Liver (tissue), 8 donors: ENCODE measurements at regions not wholly inside any gene's neighbourhood (a gene's known extent, or its start where the extent isn't known, plus 50 kb on each side); places are given as distances from the start of the nearest gene placed in this dataset.

Experiments used
- DNase-seq: peaks from one replicate; pipeline ENCODE4 v3.0.0-alpha.2; 2017; ENCODE audit warnings: low spot score
- H3K27ac ChIP-seq, 2 donors: one replicate each; pipeline ENCODE4 v1.7.0; 2013; ENCODE audit warnings: inconsistent platforms in 2 of 2, low read length in 2 of 2, control low read depth in 1 of 2, low read depth in 1 of 2, mild to moderate bottlenecking in 1 of 2
- H3K27me3 ChIP-seq, 4 donors: one replicate each; pipeline versions ENCODE4 v1.6.1 to v1.7.0; 2013; ENCODE audit warnings: low read length in 3 of 4, inconsistent platforms in 1 of 4, mild to moderate bottlenecking in 1 of 4, moderate library complexity in 1 of 4; ENCODE audit not compliant: control insufficient read depth in 4 of 4, insufficient read depth in 4 of 4
- H3K36me3 ChIP-seq, 4 donors: one replicate each; pipeline versions ENCODE4 v1.6.1 to v1.7.0; 2013; ENCODE audit warnings: low read length in 3 of 4, mild to moderate bottlenecking in 3 of 4, low read depth in 1 of 4, moderate library complexity in 1 of 4; ENCODE audit not compliant: control insufficient read depth in 4 of 4, insufficient read depth in 3 of 4
- H3K4me1 ChIP-seq, 4 donors: one replicate each; pipeline versions ENCODE4 v1.6.1 to v1.7.0; 2013; ENCODE audit warnings: low read length in 3 of 4, mild to moderate bottlenecking in 3 of 4, moderate library complexity in 1 of 4; ENCODE audit not compliant: control insufficient read depth in 4 of 4, insufficient read depth in 4 of 4
- H3K4me3 ChIP-seq, 3 donors: one replicate each; pipeline versions ENCODE4 v1.6.1 to v1.7.0; 2013; ENCODE audit warnings: low read length in 3 of 3, control low read depth in 1 of 3, low read depth in 1 of 3, mild to moderate bottlenecking in 1 of 3
- H3K9ac ChIP-seq, 2 donors: one replicate each; pipeline ENCODE4 v1.7.0; 2013; ENCODE audit warnings: low read length in 2 of 2, mild to moderate bottlenecking in 2 of 2, moderate library complexity in 2 of 2, control low read depth in 1 of 2, low read depth in 1 of 2
- H3K9me3 ChIP-seq, 4 donors: one replicate each; pipeline versions ENCODE4 v1.6.1 to v1.7.0; 2013; ENCODE audit warnings: low read length in 3 of 4; ENCODE audit not compliant: control insufficient read depth in 4 of 4
- ATF3 ChIP-seq: IDR thresholded peaks from 2 replicates; pipeline ENCODE4 v1.6.1; 2016; ENCODE audit warnings: antibody characterized with exemption
- CTCF ChIP-seq: fragments of 150-350 bp; IDR thresholded peaks from 2 replicates; pipeline ENCODE4 v1.5.1; 2017; ENCODE audit warnings: improper control_type of control experiment, low read depth, low read length; ENCODE audit not compliant: missing input control
- EGR1 ChIP-seq, 2 donors: IDR thresholded peaks; 2 replicates each; pipeline ENCODE4 v1.6.1; 2016 to 2018; ENCODE audit warnings: antibody characterized with exemption in 2 of 2, low read depth in 2 of 2
- FOXA1 ChIP-seq: IDR thresholded peaks from 2 replicates; pipeline ENCODE4 v1.6.1; 2016; ENCODE audit warnings: antibody characterized with exemption
- FOXA2 ChIP-seq: IDR thresholded peaks from 2 replicates; pipeline ENCODE4 v1.6.1; 2016; ENCODE audit warnings: antibody characterized with exemption
- HNF4A ChIP-seq, 2 donors: conservative IDR thresholded peaks; 2 replicates each; pipeline ENCODE4 v1.6.1; 2016; ENCODE audit warnings: antibody characterized with exemption in 2 of 2, mild to moderate bottlenecking in 2 of 2
- HNF4G ChIP-seq: IDR thresholded peaks from 2 replicates; pipeline ENCODE4 v1.6.1; 2016; ENCODE audit warnings: antibody characterized with exemption
- JUND ChIP-seq, 2 donors: IDR thresholded peaks; 2 replicates each; pipeline ENCODE4 v1.6.1; 2016; ENCODE audit warnings: antibody characterized with exemption in 2 of 2
- MAX ChIP-seq: IDR thresholded peaks from 2 replicates; pipeline ENCODE4 v1.6.1; 2016; ENCODE audit warnings: antibody characterized with exemption
- NR2F2 ChIP-seq: IDR thresholded peaks from 2 replicates; pipeline ENCODE4 v1.6.1; 2016; ENCODE audit warnings: antibody characterized with exemption
- RAD21 ChIP-seq, 2 donors: IDR thresholded peaks; 2 replicates each; pipeline ENCODE4 v1.6.1; 2016; ENCODE audit warnings: antibody characterized with exemption in 2 of 2, mild to moderate bottlenecking in 2 of 2
- REST ChIP-seq: IDR thresholded peaks from 2 replicates; pipeline ENCODE4 v1.6.1; 2016; ENCODE audit warnings: antibody characterized with exemption, mild to moderate bottlenecking
- RXRA ChIP-seq, 2 donors: IDR thresholded peaks; 2 replicates each; pipeline ENCODE4 v1.6.1; 2017 to 2018; ENCODE audit warnings: antibody characterized with exemption in 2 of 2, mild to moderate bottlenecking in 1 of 2
- SP1 ChIP-seq: IDR thresholded peaks from 2 replicates; pipeline ENCODE4 v1.6.1; 2018; ENCODE audit warnings: antibody characterized with exemption, mild to moderate bottlenecking
- TAF1 ChIP-seq: conservative IDR thresholded peaks from 2 replicates; pipeline ENCODE4 v1.6.1; 2016; ENCODE audit warnings: antibody characterized with exemption, mild to moderate bottlenecking
- YY1 ChIP-seq: IDR thresholded peaks from 2 replicates; pipeline ENCODE4 v1.6.1; 2016; ENCODE audit warnings: antibody characterized with exemption, mild to moderate bottlenecking
- ZBTB33 ChIP-seq: IDR thresholded peaks from 2 replicates; pipeline ENCODE4 v1.6.1; 2016; ENCODE audit warnings: antibody characterized with exemption
- WGBS: extraction: QIAGEN DNeasy Blood & Tissue Kit; methylation state at CpG from one replicate; pipeline ENCODE4 v1.1.7; 2013; 5-methylcytosine and 5-hydroxymethylcytosine counted together
- donor health status: healthy.
- donor health status: healthy.
- donor health status: healthy.
- donor health status: healthy.
- donor health status: healthy.

- no peak for TF ChIP-seq FOXA1
- TF ChIP-seq JUND (IDR thresholded peaks at IDR 0.05) = no peak
- TF ChIP-seq HNF4G = no peak
- no peak for TF ChIP-seq ATF3
- TF ChIP-seq YY1 = no peak
- no peak for TF ChIP-seq CTCF
- TF ChIP-seq EGR1 (IDR thresholded peaks at IDR 0.05; ENCODE audit: low read depth in 2 of 2) = no peak
- TF ChIP-seq TAF1 = no peak
- TF ChIP-seq HNF4A (conservative IDR thresholded peaks at IDR 0.05) = no peak
- no peak for TF ChIP-seq ZBTB33
- TF ChIP-seq SP1 = no peak
- TF ChIP-seq RAD21 (IDR thresholded peaks at IDR 0.05) = no peak
- 79% methylated on average over 7 of the region's 7 CpGs for WGBS
- DNase-seq = no peak
- H3K9ac ChIP-seq = no peak overlapping the region
- H3K4me3 ChIP-seq = no peak overlapping the region
- no peaks in the 10 kb centered on the region for H3K36me3 ChIP-seq
- H3K27me3 ChIP-seq = no peaks in the 10 kb centered on the region
- no peak overlapping the region for H3K27ac ChIP-seq
- no peaks in the 10 kb centered on the region for H3K9me3 ChIP-seq
- no peaks in the 10 kb centered on the region for H3K4me1 ChIP-seq
Measured at GRCh38 chr22:48336339-48337060, 1491.2 kb downstream of the BRD1 start.

- DNase-seq = no peak
- Histone ChIP-seq H3K9ac (no peak overlapping the region), H3K9me3 (no peaks in the 10 kb centered on the region), H3K36me3 (no peaks in the 10 kb centered on the region), H3K27me3 (no peaks in the 10 kb centered on the region), H3K4me3 (no peak overlapping the region), H3K27ac (no peak overlapping the region), H3K4me1 (no peaks in the 10 kb centered on the region)
- WGBS = 68% methylated on average over 8 of the region's 8 CpGs
- TF ChIP-seq RAD21 (IDR thresholded peaks at IDR 0.05) (no peak), NR2F2 (no peak), TAF1 (no peak), YY1 (no peak), FOXA1 (no peak), ATF3 (no peak), HNF4A (conservative IDR thresholded peaks at IDR 0.05) (no peak), RXRA (IDR thresholded peaks at IDR 0.05) (no peak), REST (no peak), ZBTB33 (no peak), SP1 (no peak), EGR1 (IDR thresholded peaks at IDR 0.05; ENCODE audit: low read depth in 2 of 2) (no peak), JUND (IDR thresholded peaks at IDR 0.05) (no peak), HNF4G (no peak), MAX (no peak), FOXA2 (no peak), CTCF (no peak)
Measured at GRCh38 chr22:48335442-48336139, 1492.1 kb downstream of the BRD1 start.
